ENCODE measurements at regions not wholly inside any gene's neighbourhood (a gene's known extent, or its start where the extent isn't known, plus 50 kb on each side); places are given as distances from the start of the nearest gene placed in this dataset.

DNA sequence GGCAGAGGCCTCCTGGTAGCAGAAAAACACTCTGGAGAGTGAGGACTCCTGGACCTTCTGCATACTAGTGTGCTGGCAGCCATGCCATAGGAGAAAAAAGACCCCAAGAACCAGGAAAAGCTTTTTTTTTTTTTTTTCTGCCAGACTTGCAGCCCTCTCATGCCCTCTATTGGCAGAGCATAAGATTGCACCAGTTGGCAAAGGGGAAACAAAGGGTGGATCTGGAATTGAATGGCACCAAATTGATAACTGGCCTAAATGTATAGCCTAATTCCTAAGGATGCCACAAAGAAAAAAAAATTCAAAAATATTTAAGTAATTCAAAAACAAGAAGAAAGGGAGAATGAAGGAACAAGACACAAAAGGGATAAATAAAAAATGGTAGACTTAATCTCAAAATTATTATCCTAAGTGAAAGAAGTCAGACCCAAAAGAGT lies 112.5 kb upstream of the GHITM start:
- no peaks in the 10 kb centered on the region for H3K36me3 ChIP-seq (ENCODE audit: control insufficient read depth in 1 of 2, insufficient read depth in 2 of 2, low read length in 2 of 2)
- H3K79me2 ChIP-seq (ENCODE audit: control insufficient read depth, insufficient read depth, low read length, poor library complexity) = no peaks in the 10 kb centered on the region
- H3K4me1 ChIP-seq (ENCODE audit: control insufficient read depth in 1 of 2, insufficient read depth in 2 of 2, low read length in 2 of 2) = no peaks in the 10 kb centered on the region
- H3K14ac ChIP-seq (ENCODE audit: low read length) = no peak overlapping the region
- no peak overlapping the region for H4K91ac ChIP-seq (ENCODE audit: low read depth, low read length)
- peak in 1 of 2 donors; percentile 38 for DNase-seq
- no peak overlapping the region for H3K18ac ChIP-seq (ENCODE audit: low read length)
- H3K27me3 ChIP-seq (ENCODE audit: insufficient read depth, low read length) = no peaks in the 10 kb centered on the region
- no peak overlapping the region for H3K27ac ChIP-seq (ENCODE audit: low read depth, low read length)
- H2BK12ac ChIP-seq (ENCODE audit: low read length) = no peak overlapping the region
- H2AFZ ChIP-seq (ENCODE audit: insufficient read depth, low read length, poor library complexity) = no peak overlapping the region
- no peak overlapping the region for H4K12ac ChIP-seq (ENCODE audit: low read depth, low read length)
- H3K4me2 ChIP-seq (ENCODE audit: low read length) = no peak overlapping the region
- no peak overlapping the region for H3K4me3 ChIP-seq (ENCODE audit: low read depth, low read length)
- H3K4ac ChIP-seq (ENCODE audit: low read depth, low read length) = no peak overlapping the region
- no peak overlapping the region for H3K9ac ChIP-seq (ENCODE audit: low read length)
- no peaks in the 10 kb centered on the region for H3K79me1 ChIP-seq (ENCODE audit: low read length)
- H3K9me3 ChIP-seq (ENCODE audit: insufficient read depth, low read depth, low read length) = no peaks in the 10 kb centered on the region
- no peak overlapping the region for H3K23ac ChIP-seq (ENCODE audit: low read length)
- H2AK5ac ChIP-seq (ENCODE audit: low read length) = no peak overlapping the region
- no peak overlapping the region for H4K8ac ChIP-seq (ENCODE audit: low read depth, low read length)
- no peak overlapping the region for H2BK5ac ChIP-seq (ENCODE audit: low read depth, low read length, poor library complexity)
- no peak overlapping the region for H2BK120ac ChIP-seq (ENCODE audit: insufficient read depth, low read length, poor library complexity)

DNA sequence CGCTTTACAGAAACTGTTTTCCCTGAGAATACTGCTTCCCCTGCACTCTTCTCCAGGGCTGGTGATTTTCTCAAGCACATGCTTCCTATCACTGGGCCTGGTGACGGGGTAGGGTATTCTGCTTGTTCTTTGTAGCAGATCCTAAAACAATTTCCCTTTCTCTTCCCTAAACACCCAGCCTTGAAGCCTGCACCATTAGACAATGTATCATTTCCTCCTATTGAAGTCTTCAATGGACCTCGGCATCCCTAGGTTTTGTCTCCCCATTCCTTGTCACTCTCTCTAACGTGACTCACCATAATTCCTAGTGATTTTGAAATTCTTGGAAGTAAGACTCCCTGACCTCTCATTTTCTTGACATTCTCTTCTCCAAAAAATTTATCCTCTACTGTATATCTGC lies 109.5 kb upstream of the GHITM start:
- Histone ChIP-seq H3K27me3 (ENCODE audit: insufficient read depth, low read length) (no peaks in the 10 kb centered on the region), H3K14ac (ENCODE audit: low read length) (no peak overlapping the region), H3K27ac (ENCODE audit: low read depth, low read length) (no peak overlapping the region), H4K91ac (ENCODE audit: low read depth, low read length) (no peak overlapping the region), H3K36me3 (ENCODE audit: control insufficient read depth in 1 of 2, insufficient read depth in 2 of 2, low read length in 2 of 2) (no peaks in the 10 kb centered on the region), H2AFZ (ENCODE audit: insufficient read depth, low read length, poor library complexity) (no peak overlapping the region), H3K23ac (ENCODE audit: low read length) (no peak overlapping the region), H3K4me3 (ENCODE audit: low read depth, low read length) (no peak overlapping the region), H3K79me1 (ENCODE audit: low read length) (no peaks in the 10 kb centered on the region), H4K8ac (ENCODE audit: low read depth, low read length) (no peak overlapping the region), H3K4me2 (ENCODE audit: low read length) (no peak overlapping the region), H3K4me1 (ENCODE audit: control insufficient read depth in 1 of 2, insufficient read depth in 2 of 2, low read length in 2 of 2) (no peaks in the 10 kb centered on the region), H2BK120ac (ENCODE audit: insufficient read depth, low read length, poor library complexity) (no peak overlapping the region), H2BK12ac (ENCODE audit: low read length) (no peak overlapping the region), H3K4ac (ENCODE audit: low read depth, low read length) (no peak overlapping the region), H2BK5ac (ENCODE audit: low read depth, low read length, poor library complexity) (no peak overlapping the region), H4K12ac (ENCODE audit: low read depth, low read length) (no peak overlapping the region), H3K79me2 (ENCODE audit: control insufficient read depth, insufficient read depth, low read length, poor library complexity) (no peaks in the 10 kb centered on the region), H3K9me3 (ENCODE audit: insufficient read depth, low read depth, low read length) (no peaks in the 10 kb centered on the region), H2AK5ac (ENCODE audit: low read length) (no peak overlapping the region), H3K18ac (ENCODE audit: low read length) (no peak overlapping the region), H3K9ac (ENCODE audit: low read length) (no peak overlapping the region)
- WGBS (ENCODE audit: extremely low coverage, insufficient coverage, insufficient read length) = no CpG with 5 or more reads among the region's 4 CpGs
- DNase-seq = no peak

DNA sequence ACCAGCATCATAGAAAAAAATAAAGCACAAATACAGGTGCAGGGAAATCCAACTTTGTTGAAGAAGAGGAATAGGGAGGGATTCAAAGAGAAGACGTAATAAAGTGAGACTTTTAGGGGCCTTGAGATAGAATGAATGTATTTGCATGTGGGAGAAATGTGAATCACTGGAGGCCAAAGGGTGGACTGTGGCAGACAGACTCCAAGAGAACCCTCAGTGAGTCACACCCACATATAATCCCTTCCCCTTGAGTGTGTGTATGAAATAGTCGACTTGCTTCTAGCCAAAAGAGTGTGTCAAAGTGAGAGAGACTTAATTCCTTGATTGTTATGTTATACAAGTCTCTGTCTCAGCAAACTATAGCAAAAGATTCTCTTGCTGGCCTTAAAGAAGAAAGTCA lies 101.3 kb upstream of the GHITM start:
- WGBS (ENCODE audit: extremely low coverage, insufficient coverage, insufficient read length) = no CpG with 5 or more reads among the region's 2 CpGs

DNA sequence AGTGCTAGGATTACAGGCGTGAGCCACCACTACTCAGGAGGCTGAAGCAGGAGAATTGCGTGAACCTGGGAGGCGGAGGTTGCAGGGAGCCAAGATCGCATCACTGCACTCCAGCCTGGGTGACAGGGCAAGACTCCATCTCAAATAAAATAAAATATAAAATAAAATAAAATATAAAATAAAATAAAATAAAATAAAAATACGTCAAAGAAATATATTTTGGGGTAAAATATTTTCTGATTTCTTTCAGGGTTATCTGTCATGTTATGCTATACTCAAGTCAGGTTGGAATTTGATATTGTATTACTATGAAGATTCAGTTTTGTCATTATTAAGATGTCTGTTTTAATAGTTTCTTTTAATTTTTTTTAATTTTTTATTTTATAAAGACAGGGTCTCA lies 99.4 kb upstream of the GHITM start:
- no peak overlapping the region for H4K12ac ChIP-seq (ENCODE audit: low read depth, low read length)
- H3K9me3 ChIP-seq (ENCODE audit: insufficient read depth, low read depth, low read length) = no peaks in the 10 kb centered on the region
- H3K4me2 ChIP-seq (ENCODE audit: low read length) = no peak overlapping the region
- no peaks in the 10 kb centered on the region for H3K27me3 ChIP-seq (ENCODE audit: insufficient read depth, low read length)
- no peak overlapping the region for H2AFZ ChIP-seq (ENCODE audit: insufficient read depth, low read length, poor library complexity)
- H3K27ac ChIP-seq (ENCODE audit: low read depth, low read length) = no peak overlapping the region
- no peaks in the 10 kb centered on the region for H3K36me3 ChIP-seq (ENCODE audit: control insufficient read depth in 1 of 2, insufficient read depth in 2 of 2, low read length in 2 of 2)
- no peak overlapping the region for H2BK120ac ChIP-seq (ENCODE audit: insufficient read depth, low read length, poor library complexity)
- no peak overlapping the region for H3K4me3 ChIP-seq (ENCODE audit: low read depth, low read length)
- H3K9ac ChIP-seq (ENCODE audit: low read length) = no peak overlapping the region
- no peaks in the 10 kb centered on the region for H3K4me1 ChIP-seq (ENCODE audit: control insufficient read depth in 1 of 2, insufficient read depth in 2 of 2, low read length in 2 of 2)
- H4K8ac ChIP-seq (ENCODE audit: low read depth, low read length) = no peak overlapping the region
- no peak overlapping the region for H2BK12ac ChIP-seq (ENCODE audit: low read length)
- whole genome bisulfite sequencing (ENCODE audit: extremely low coverage, insufficient coverage, insufficient read length) = no CpG with 5 or more reads among the region's 5 CpGs
- no peaks in the 10 kb centered on the region for H3K79me1 ChIP-seq (ENCODE audit: low read length)
- H2AK5ac ChIP-seq (ENCODE audit: low read length) = no peak overlapping the region
- no peak overlapping the region for H3K23ac ChIP-seq (ENCODE audit: low read length)
- no peak overlapping the region for H3K18ac ChIP-seq (ENCODE audit: low read length)
- H3K4ac ChIP-seq (ENCODE audit: low read depth, low read length) = no peak overlapping the region
- H4K91ac ChIP-seq (ENCODE audit: low read depth, low read length) = no peak overlapping the region
- DNase-seq = no peak
- H2BK5ac ChIP-seq (ENCODE audit: low read depth, low read length, poor library complexity) = no peak overlapping the region
- H3K14ac ChIP-seq (ENCODE audit: low read length) = no peak overlapping the region
- no peaks in the 10 kb centered on the region for H3K79me2 ChIP-seq (ENCODE audit: control insufficient read depth, insufficient read depth, low read length, poor library complexity)

More for the DNA sequence above, 101.3 kb upstream of the GHITM start:
- H3K27ac ChIP-seq (ENCODE audit: low read depth, low read length) = no peak overlapping the region
- H4K91ac ChIP-seq (ENCODE audit: low read depth, low read length) = no peak overlapping the region
- H3K9me3 ChIP-seq (ENCODE audit: insufficient read depth, low read depth, low read length) = no peaks in the 10 kb centered on the region
- no peaks in the 10 kb centered on the region for H3K27me3 ChIP-seq (ENCODE audit: insufficient read depth, low read length)
- H3K4me3 ChIP-seq (ENCODE audit: low read depth, low read length) = no peak overlapping the region
- H3K36me3 ChIP-seq (ENCODE audit: control insufficient read depth in 1 of 2, insufficient read depth in 2 of 2, low read length in 2 of 2) = no peaks in the 10 kb centered on the region
- H2BK5ac ChIP-seq (ENCODE audit: low read depth, low read length, poor library complexity) = no peak overlapping the region
- H3K4me1 ChIP-seq (ENCODE audit: control insufficient read depth in 1 of 2, insufficient read depth in 2 of 2, low read length in 2 of 2) = no peaks in the 10 kb centered on the region
- no peak overlapping the region for H2BK12ac ChIP-seq (ENCODE audit: low read length)
- H2BK120ac ChIP-seq (ENCODE audit: insufficient read depth, low read length, poor library complexity) = no peak overlapping the region
- no peak for DNase-seq
- H3K9ac ChIP-seq (ENCODE audit: low read length) = no peak overlapping the region
- H3K18ac ChIP-seq (ENCODE audit: low read length) = no peak overlapping the region
- H3K79me1 ChIP-seq (ENCODE audit: low read length) = no peaks in the 10 kb centered on the region
- H4K8ac ChIP-seq (ENCODE audit: low read depth, low read length) = no peak overlapping the region
- no peak overlapping the region for H3K4me2 ChIP-seq (ENCODE audit: low read length)
- H3K23ac ChIP-seq (ENCODE audit: low read length) = no peak overlapping the region
- no peak overlapping the region for H3K14ac ChIP-seq (ENCODE audit: low read length)
- no peaks in the 10 kb centered on the region for H3K79me2 ChIP-seq (ENCODE audit: control insufficient read depth, insufficient read depth, low read length, poor library complexity)
- no peak overlapping the region for H4K12ac ChIP-seq (ENCODE audit: low read depth, low read length)
- H2AK5ac ChIP-seq (ENCODE audit: low read length) = no peak overlapping the region
- no peak overlapping the region for H3K4ac ChIP-seq (ENCODE audit: low read depth, low read length)
- no peak overlapping the region for H2AFZ ChIP-seq (ENCODE audit: insufficient read depth, low read length, poor library complexity)
